ENCODE measurements at regions not wholly inside any gene's neighbourhood (a gene's known extent, or its start where the extent isn't known, plus 50 kb on each side); places are given as distances from the start of the nearest gene placed in this dataset.

DNA sequence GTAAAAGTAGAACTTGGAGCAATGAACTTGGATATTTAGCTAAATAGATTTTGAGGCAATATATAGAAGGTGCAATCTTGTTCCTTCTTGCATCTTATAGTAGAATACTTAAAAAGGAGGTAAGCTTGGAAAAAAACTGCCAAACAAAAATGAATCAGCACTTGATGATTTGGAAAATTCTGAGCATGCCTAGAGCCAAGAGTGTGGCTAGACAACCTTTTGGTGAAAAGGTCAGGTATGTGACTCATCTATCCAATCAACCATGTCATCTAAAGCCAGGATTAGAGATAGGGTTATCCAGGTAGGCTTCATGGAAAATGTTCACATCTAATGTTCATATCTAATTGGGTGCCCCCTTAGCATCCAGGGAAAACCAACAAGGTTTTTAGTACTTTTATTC is 515.0 kb downstream of the COL11A1 start:
- Histone ChIP-seq H3K27me3 (replicated peaks in 1 of 2; ENCODE audit: control insufficient read depth in 2 of 2, insufficient read depth in 2 of 2, low read length in 1 of 2) (no peaks in the 10 kb centered on the region), H3K36me3 (ENCODE audit: control insufficient read depth in 2 of 2, insufficient read depth in 2 of 2, low read length in 1 of 2) (no peaks in the 10 kb centered on the region), H4K20me1 (ENCODE audit: control insufficient read depth, insufficient read depth) (no peaks in the 10 kb centered on the region), H3K9ac (ENCODE audit: control insufficient read depth, insufficient read depth, low read length) (no peak overlapping the region), H3K9me3 (replicated peaks; ENCODE audit: control insufficient read depth, insufficient read depth, low read length) (no peaks in the 10 kb centered on the region), H2AFZ (ENCODE audit: control insufficient read depth, low read depth, low read length) (no peak overlapping the region), H3K4me1 (ENCODE audit: control insufficient read depth, insufficient read depth, low read length) (no peaks in the 10 kb centered on the region), H3K27ac (ENCODE audit: control insufficient read depth, insufficient read depth) (no peak overlapping the region), H3K4me2 (ENCODE audit: control insufficient read depth, insufficient read depth) (no peak overlapping the region), H3K79me2 (ENCODE audit: control insufficient read depth, insufficient read depth, low read length) (no peaks in the 10 kb centered on the region), H3K4me3 (no peak overlapping the region)
- TF ChIP-seq, protein P1, sequence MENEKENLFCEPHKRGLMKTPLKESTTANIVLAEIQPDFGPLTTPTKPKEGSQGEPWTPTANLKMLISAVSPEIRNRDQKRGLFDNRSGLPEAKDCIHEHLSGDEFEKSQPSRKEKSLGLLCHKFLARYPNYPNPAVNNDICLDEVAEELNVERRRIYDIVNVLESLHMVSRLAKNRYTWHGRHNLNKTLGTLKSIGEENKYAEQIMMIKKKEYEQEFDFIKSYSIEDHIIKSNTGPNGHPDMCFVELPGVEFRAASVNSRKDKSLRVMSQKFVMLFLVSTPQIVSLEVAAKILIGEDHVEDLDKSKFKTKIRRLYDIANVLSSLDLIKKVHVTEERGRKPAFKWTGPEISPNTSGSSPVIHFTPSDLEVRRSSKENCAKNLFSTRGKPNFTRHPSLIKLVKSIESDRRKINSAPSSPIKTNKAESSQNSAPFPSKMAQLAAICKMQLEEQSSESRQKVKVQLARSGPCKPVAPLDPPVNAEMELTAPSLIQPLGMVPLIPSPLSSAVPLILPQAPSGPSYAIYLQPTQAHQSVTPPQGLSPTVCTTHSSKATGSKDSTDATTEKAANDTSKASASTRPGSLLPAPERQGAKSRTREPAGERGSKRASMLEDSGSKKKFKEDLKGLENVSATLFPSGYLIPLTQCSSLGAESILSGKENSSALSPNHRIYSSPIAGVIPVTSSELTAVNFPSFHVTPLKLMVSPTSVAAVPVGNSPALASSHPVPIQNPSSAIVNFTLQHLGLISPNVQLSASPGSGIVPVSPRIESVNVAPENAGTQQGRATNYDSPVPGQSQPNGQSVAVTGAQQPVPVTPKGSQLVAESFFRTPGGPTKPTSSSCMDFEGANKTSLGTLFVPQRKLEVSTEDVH (IDR thresholded peaks at IDR 0.05; ENCODE audit: low read depth, partially characterized antibody), result no peak
- TF ChIP-seq PML (IDR thresholded peaks at IDR 0.05; ENCODE audit: low read length) (no peak), FOS (IDR thresholded peaks at IDR 0.05; ENCODE audit: borderline replicate concordance, extremely low read depth, insufficient read length) (no peak), JUND (IDR thresholded peaks at IDR 0.05; ENCODE audit: low read depth, low read length) (no peak), RCOR1 (conservative IDR thresholded peaks at IDR 0.05; ENCODE audit: low read depth, low read length) (no peak), IKZF2 (IDR thresholded peaks at IDR 0.05) (no peak), EP300 (IDR thresholded peaks at IDR 0.05; ENCODE audit: borderline replicate concordance in 1 of 2, control insufficient read depth in 1 of 2, low read depth in 2 of 2, low read length in 2 of 2) (no peak), NR2F1 (conservative IDR thresholded peaks at IDR 0.05) (no peak), ZBED1 (IDR thresholded peaks at IDR 0.05; ENCODE audit: borderline replicate concordance) (no peak), FOXM1 (IDR thresholded peaks at IDR 0.05; ENCODE audit: low read depth, low read length) (no peak), ZNF217 (IDR thresholded peaks at IDR 0.05) (no peak), CHD1 (IDR thresholded peaks at IDR 0.05; ENCODE audit: low read depth, low read length) (no peak), NFXL1 (IDR thresholded peaks at IDR 0.05; ENCODE audit: borderline replicate concordance) (no peak), BCL11A (IDR thresholded peaks at IDR 0.05; ENCODE audit: low read depth, low read length) (no peak), POLR2A (IDR thresholded peaks at IDR 0.05; ENCODE audit: low read depth, low read length) (no peak), ESRRA (IDR thresholded peaks at IDR 0.05; ENCODE audit: low read length) (no peak)
- TF ChIP-seq, protein P2, sequence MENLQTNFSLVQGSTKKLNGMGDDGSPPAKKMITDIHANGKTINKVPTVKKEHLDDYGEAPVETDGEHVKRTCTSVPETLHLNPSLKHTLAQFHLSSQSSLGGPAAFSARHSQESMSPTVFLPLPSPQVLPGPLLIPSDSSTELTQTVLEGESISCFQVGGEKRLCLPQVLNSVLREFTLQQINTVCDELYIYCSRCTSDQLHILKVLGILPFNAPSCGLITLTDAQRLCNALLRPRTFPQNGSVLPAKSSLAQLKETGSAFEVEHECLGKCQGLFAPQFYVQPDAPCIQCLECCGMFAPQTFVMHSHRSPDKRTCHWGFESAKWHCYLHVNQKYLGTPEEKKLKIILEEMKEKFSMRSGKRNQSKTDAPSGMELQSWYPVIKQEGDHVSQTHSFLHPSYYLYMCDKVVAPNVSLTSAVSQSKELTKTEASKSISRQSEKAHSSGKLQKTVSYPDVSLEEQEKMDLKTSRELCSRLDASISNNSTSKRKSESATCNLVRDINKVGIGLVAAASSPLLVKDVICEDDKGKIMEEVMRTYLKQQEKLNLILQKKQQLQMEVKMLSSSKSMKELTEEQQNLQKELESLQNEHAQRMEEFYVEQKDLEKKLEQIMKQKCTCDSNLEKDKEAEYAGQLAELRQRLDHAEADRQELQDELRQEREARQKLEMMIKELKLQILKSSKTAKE (IDR thresholded peaks at IDR 0.05; ENCODE audit: low read depth, poor library complexity, severe bottlenecking), result no peak
- DNase-seq (ENCODE audit: low read depth, low spot score) (no peak), ATAC-seq (no peak), FAIRE-seq (no peak)
- ChIA-PET SMC1A (ENCODE audit: uncharacterized antibody, unreplicated experiment) (no interaction called here), POLR2A (no interaction called here), RAD21 (ENCODE audit: unreplicated experiment) (no interaction called here), CTCF (no interaction called here)
- in situ Hi-C loops (cut with MboI), result no loop called here
- intact Hi-C loops (cut with micrococcal nuclease; ENCODE audit: unreplicated experiment), result no loop called here
- BruUV-seq (replicated peaks), result no TSS peak
